GM18951 (cell line): ENCODE measurements at regions not wholly inside any gene's neighbourhood (a gene's known extent, or its start where the extent isn't known, plus 50 kb on each side); places are given as distances from the start of the nearest gene placed in this dataset.

Experiments
- POLR2A ChIP-seq: IDR thresholded peaks from 4 replicates; pipeline ENCODE4 v1.6.1; 2011; ENCODE audit warnings: mild to moderate bottlenecking; ENCODE audit not compliant: insufficient read length, insufficient read depth; ENCODE audit errors: extremely low read depth
- in situ Hi-C: fragments of 300-500 bp; cut with MboI; formaldehyde crosslinking; loops from one replicate; pipeline ENCODE4 v1.12.0; 2022; ENCODE audit warnings: low sequenced_read_pairs, mixed read lengths, inconsistent platforms; ENCODE audit not compliant: unreplicated experiment

- in situ Hi-C loops = no loop called here
Observed at GRCh38 chr6:14031516-14031915, 86.1 kb upstream of the CD83 start.

DNA sequence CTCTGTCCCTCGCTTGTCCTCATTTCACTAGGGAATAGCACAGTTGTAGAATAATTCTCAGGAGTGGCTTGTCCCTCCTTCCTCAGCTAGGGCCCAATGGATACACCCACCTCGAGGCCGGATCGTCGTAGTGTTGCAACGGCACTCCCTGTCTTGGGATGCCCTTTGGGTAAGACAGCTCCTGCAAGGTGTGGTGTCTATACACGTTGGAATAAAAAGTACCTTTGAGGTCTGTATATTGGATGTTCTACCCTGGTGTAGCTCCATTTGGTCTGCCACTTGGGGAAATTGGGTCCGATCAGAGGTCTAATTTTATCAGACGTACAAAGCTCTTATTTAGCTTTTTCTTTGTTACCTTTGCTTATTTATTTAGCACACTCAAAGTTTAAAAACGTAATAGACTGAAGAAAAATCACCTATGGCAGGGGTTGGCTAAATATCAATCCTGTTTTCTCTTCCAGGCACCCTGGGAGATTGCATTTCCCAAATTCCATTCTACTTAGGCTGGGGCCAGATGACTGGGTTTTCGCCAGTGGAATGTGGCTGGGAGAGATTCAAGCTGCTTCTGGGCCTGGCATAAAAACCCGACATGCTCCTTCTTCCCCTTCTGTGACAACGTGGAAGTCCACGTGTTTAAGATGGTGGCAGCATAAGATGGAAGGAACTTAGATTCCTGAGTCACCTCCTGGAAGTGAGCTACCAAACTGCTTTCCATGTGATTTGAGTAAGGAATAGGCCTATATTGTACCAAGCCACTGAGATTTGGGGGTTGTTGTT lies 82.3 kb upstream of the CD83 start:
- in situ Hi-C loops = no loop called here
- TF ChIP-seq POLR2A = no peak

More at GRCh38 chr6:14031516-14031915, 86.1 kb upstream of the CD83 start:
- no peak for TF ChIP-seq POLR2A

DNA sequence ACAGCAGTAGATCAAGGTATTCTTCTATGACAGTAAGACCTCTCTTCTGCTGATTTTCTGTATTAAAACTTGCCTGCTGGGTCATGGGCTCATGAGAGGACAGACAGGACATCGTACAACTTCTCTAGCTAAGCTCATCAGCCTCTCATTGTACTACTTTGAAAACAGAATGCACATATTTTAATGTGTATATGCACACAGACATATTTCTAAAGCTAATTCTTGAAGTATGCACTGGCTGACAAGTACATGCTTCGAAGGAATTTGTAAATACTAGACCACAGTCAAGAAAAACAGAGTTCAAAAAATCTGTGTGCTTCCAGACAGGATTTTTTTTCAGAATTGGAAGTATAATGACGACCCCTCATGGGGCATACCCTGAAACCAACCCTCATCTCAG lies 81.7 kb upstream of the CD83 start:
- in situ Hi-C loops = no loop called here
- no peak for TF ChIP-seq POLR2A

DNA sequence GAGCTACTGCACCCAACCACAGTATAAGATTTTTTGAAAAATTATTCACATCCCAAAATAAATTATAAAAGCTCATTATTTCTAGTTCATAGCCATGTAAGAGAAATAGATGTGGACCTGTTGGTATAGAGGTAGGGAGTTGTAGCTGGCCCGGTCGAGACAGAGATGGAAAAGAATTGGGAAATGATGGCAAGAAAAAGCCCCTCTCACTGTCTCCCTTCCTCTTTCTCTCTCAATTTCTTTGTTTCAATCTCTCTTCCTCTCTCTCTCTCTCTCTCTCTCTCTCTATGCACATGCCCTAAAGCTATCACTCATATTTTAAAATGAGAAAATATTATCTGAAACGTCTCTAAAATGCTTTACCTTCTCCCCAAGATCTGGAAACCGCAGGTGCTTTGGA lies 80.7 kb upstream of the CD83 start:
- TF ChIP-seq POLR2A = no peak
- in situ Hi-C loops = no loop called here

DNA sequence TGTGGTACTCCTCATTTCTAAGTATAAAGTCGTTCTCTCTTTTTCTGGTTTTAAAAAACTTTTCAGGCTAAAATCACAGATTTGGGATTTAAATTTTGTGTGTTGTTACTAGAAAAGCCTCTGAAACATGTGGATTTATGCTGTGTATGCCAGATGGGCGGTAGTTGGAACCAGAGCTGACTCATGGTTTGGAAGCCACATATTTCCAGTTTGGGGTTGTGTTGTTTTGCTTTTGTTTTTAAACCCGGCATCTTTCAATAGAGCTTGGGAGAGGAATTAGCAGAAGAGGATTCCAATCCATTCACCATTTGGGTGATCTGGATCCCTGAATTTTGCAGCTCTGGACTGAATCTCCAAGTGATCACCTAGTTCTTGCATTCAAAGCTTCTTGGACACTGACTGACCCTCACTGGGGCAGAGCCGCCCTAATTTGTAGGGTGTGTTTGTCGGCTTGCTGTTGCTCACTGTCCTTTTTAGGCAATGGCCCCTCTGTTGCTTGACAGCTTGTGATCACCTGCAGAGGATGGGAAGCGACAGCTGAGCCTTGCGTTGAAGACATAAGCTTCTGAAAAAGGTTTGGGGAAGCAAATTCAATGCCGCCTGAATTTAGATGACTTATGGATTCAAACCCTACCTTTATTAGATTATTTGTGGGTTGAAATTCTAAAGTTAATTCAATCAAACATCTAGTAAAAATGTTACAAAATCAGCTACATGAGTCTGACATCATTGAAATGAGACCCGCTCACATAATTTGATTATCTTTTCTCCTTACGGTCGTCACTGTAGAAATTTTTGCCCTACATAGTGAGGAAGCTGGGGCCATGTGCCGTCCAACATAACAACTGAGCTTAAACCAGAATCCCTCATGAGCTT lies 79.9 kb upstream of the CD83 start:
- in situ Hi-C loops = no loop called here
- TF ChIP-seq POLR2A = no peak

DNA sequence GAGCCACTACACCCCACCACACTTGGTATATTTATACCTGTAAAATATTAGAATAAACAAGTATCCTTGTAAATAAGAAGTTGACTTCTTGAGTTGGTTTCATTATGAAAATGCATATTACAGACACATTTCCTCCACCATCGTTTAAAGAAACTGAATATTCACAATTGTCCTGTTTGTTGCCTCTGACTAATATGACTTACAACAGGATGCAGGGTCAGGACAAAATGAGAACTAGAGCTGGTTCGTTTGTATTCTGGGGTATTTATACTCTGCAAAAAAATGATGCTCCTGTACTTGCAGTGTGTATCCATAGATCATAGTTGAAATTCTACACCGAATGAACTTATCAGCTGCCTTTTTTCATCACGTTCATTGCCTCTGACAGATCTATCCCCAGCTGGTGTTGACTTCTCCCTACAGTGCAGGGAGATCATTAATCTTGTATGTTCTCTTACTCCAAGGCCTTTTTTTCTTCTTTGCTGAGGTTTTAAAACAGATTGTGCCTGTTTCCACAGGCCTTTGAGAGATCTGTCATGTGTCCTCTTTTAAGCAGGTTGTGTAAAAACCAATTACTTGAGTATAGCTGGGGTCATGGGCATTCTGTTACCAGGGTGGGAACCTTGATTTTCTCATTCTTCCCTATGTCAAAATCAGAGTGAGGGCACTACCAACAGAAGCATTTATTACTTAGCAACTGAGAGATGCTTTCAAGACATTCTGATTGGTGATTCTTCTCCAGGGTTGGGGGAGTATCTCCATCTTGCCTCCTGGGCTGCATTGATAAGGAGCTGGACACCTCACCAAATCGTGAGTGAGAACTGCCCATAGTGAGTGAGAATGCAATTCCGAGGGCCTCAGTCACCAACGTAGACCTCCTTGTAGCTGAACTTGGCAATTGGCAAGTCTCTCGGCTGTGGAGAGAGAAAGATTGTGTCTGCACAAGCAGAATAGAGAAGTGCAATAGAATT lies 78.8 kb upstream of the CD83 start:
- in situ Hi-C loops = no loop called here
- no peak for TF ChIP-seq POLR2A

- no peak for TF ChIP-seq POLR2A
- in situ Hi-C loops = no loop called here
Observed at GRCh38 chr6:14040042-14040441, 77.5 kb upstream of the CD83 start.

DNA sequence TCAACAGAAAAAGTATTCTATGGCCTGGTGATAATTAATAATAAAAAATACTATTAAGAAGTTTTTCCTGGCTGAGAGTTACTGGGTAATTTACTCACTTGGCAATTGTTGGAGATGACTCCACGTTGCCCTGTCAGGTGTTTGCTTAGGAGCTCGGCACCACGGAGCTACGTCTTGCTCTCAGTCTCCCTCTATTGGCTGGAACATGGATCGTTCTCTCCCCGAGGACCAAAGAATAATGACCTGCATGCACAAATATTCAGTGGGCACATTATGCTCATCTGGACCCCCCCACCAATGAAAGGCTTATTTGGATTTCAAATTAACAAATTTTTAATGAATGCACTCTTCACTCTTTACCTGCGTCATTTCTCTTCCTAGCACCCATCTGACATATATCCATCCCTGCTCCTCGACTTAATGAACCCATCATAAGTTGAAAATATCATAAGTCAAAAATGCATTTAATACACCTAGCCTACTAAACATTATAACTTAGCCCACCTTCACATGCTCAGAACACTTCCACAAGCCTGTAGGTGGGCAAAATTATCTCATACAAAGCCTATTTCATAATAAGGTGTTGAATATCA lies 71.0 kb upstream of the CD83 start:
- in situ Hi-C loops = no loop called here
- TF ChIP-seq POLR2A = no peak

DNA sequence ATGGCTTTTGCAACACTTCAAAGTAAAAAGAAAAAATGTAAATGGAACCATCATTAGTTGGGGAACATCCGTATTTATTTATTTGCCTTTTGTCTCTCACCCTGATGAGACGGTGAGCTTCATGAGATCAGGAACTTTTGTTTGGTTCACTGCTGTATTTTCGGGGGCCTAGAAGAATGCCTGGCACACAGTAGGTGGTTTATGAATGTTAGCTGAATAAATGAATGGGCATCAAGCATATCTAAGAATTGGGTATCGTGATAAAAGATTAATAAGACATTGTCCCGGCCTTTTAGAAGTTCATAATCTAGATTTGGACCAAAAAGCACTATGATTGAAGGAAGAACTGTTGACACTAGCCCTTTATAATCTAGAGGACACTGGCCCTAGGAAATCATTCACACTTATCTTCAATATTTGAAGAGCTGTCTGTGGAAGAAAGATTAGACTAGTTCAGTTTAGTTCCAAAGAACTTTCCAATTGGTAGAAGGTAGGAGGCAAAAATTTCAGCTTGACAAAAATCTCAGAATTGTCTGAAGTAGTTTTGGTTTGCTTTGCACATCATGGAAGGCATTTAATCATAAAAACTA lies 70.3 kb upstream of the CD83 start:
- no peak for TF ChIP-seq POLR2A
- in situ Hi-C loops = no loop called here

DNA sequence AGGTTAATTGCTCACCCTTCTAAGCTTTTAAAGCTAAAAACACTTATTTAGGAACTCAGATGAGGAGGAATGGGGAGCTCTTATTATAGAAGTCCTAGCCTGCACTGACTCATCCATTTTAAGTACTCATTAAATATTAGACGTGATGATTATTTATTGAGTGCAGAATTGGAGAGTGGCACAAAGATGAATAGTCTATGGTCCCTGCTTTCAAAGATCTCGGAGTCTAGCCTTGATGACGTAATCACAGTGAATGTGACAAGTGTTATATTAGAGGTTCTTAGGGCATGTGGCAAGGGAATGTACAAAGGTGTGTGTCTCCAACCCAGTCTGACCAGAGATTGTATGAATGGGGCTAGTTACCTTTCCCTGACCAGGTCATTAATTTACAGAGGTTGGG lies 68.7 kb upstream of the CD83 start:
- TF ChIP-seq POLR2A = no peak
- in situ Hi-C loops = no loop called here

DNA sequence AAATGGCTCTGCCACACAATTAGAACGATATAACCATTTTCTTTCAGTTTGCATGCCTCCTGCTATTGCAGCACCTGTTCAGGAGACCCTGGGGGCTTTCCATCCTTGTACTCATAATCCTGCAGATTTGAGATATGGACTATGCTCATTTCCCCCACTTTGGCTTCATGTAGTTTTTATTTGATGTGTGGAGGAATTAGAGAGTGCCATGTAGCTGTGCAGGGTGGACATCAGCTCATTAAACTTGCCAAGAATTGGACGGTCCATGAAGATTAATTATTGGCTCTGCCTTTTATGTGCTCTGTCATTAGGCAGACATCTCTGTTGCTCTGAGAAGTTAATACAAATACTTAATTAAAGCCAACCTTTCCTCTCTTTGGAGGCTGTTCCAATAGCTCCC lies 66.2 kb upstream of the CD83 start:
- TF ChIP-seq POLR2A = no peak
- in situ Hi-C loops = no loop called here

GRCh38 chr6:14053811-14054210 lies 63.8 kb upstream of the CD83 start:
- in situ Hi-C loops = no loop called here
- no peak for TF ChIP-seq POLR2A

DNA sequence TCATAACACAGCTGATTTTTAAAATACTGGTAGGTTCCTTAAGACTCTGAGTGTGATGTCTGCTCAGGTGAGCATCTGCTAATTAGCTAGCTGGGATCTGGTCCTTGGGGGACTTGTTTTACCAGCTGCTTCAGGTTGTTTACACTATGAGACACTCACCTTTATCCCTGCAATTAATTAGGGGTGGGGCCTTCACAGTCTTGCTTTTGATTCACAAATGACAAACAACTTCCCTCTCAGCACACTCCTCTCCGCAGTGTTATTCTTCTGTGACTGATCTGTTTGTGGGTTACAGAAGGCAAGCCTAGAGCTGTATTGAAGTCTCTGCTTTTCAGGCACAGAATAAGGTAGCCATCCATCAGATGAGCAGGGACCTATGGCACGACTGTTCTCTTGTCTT lies 62.0 kb upstream of the CD83 start:
- in situ Hi-C loops = no loop called here
- no peak for TF ChIP-seq POLR2A
